Gastrocnemius medialis (tissue), 4 donors: ENCODE measurements at regions not wholly inside any gene's neighbourhood (a gene's known extent, or its start where the extent isn't known, plus 50 kb on each side); places are given as distances from the start of the nearest gene placed in this dataset.

Source experiments
- ATAC-seq, 2 donors: fragments of 150-250 bp; one replicate each; pipeline ENCODE4 v1.9.1; 2016
- DNase-seq, 2 donors: peaks; one replicate each; pipeline ENCODE4 v3.0.0-alpha.2; 2019
- H3K27ac ChIP-seq, 4 donors: fragments of 200-600 bp; sonication (generic); 1 replicate in 1 of 4; 2 replicates in 3 of 4; pipeline ENCODE4 v1.5.1; 2016 to 2018; ENCODE audit warnings: mild to moderate bottlenecking in 2 of 4, moderate library complexity in 1 of 4
- H3K27me3 ChIP-seq, 3 donors: fragments of 200-600 bp; sonication (generic) in 2 of 3; 1 replicate in 1 of 3; 2 replicates in 2 of 3; pipeline versions ENCODE4 v1.5.1 to v1.6.0; 2016 to 2019; ENCODE audit warnings: mild to moderate bottlenecking in 1 of 3, moderate library complexity in 1 of 3
- H3K36me3 ChIP-seq, 2 donors: fragments of 200-600 bp; sonication (generic) in 1 of 2; one replicate each; pipeline ENCODE4 v1.5.1; 2017 to 2018
- H3K4me1 ChIP-seq, 2 donors: fragments of 200-600 bp; sonication (generic) in 1 of 2; one replicate each; pipeline ENCODE4 v1.5.1; 2016 to 2017; ENCODE audit warnings: mild to moderate bottlenecking in 2 of 2
- H3K4me3 ChIP-seq, 4 donors: fragments of 200-600 bp; sonication (generic) in 3 of 4; 1 replicate in 1 of 4; 2 replicates in 3 of 4; pipeline ENCODE4 v1.5.1; 2016 to 2019; ENCODE audit warnings: mild to moderate bottlenecking in 2 of 4
- H3K9me3 ChIP-seq, 3 donors: fragments of 200-600 bp; sonication (generic) in 2 of 3; 1 replicate in 1 of 3; 2 replicates in 2 of 3; pipeline ENCODE4 v1.5.1; 2016 to 2019
- CTCF ChIP-seq, 5 experiments: fragments of 450-650 bp in 3 of 5; fragments of 200-600 bp in 2 of 5; sonication (generic) in 2 of 5; IDR thresholded peaks in 4 of 5; conservative IDR thresholded peaks in 1 of 5; 1 replicate in 4 of 5; 2 replicates in 1 of 5; pipeline ENCODE4 v1.5.1; 2016 to 2019; ENCODE audit warnings: antibody characterized with exemption in 5 of 5, mild to moderate bottlenecking in 3 of 5, moderate library complexity in 3 of 5
- POLR2A ChIP-seq, 2 donors: fragments of 450-650 bp; IDR thresholded peaks; one replicate each; pipeline ENCODE4 v1.6.1; 2017; ENCODE audit warnings: antibody characterized with exemption in 2 of 2, mild to moderate bottlenecking in 2 of 2, moderate library complexity in 2 of 2
- in situ Hi-C, 4 donors: fragments of 200-750 bp; cut with MboI; loops; one replicate each; pipeline versions ENCODE4 v1.15.0 to v1.8.0; 2017; ENCODE audit warnings: low sequenced_read_pairs in 4 of 4
- intact Hi-C: fragments of 100-400 bp; cut with DNase I; formaldehyde crosslinking; loops from one replicate; pipeline ENCODE4 v1.15.1; 2023; ENCODE audit warnings: low total_unique reads

GRCh38 chr22:49617866-49618676 lies 209.6 kb downstream of the BRD1 start:
- Histone ChIP-seq H3K27ac (no peak overlapping the region), H3K9me3 (no peaks in the 10 kb centered on the region), H3K36me3 (no peaks in the 10 kb centered on the region), H3K4me1 (no peaks in the 10 kb centered on the region), H3K4me3 (no peak overlapping the region), H3K27me3 (peaks cover 0 to 3% (median 0%) of the 10 kb centered on the region in 3 donors)
- no peak for DNase-seq
- no peak for TF ChIP-seq CTCF (IDR thresholded peaks at IDR 0.05 in 4 of 5, conservative IDR thresholded peaks at IDR 0.05 in 1 of 5)
- no peak for TF ChIP-seq POLR2A (IDR thresholded peaks at IDR 0.05)
- ATAC-seq = no peak
- intact Hi-C loops = no loop called here
- in situ Hi-C loops = no loop called here

- ATAC-seq (no peak), DNase-seq (no peak)
- H3K27me3 ChIP-seq = peaks cover 0 to 3% (median 0%) of the 10 kb centered on the region in 3 donors
- in situ Hi-C loops (no loop called here), intact Hi-C loops (no loop called here)
- no peak overlapping the region for H3K4me3 ChIP-seq
- no peaks in the 10 kb centered on the region for H3K36me3 ChIP-seq
- H3K4me1 ChIP-seq = no peaks in the 10 kb centered on the region
- H3K9me3 ChIP-seq = no peaks in the 10 kb centered on the region
- H3K27ac ChIP-seq = no peak overlapping the region
- TF ChIP-seq POLR2A (IDR thresholded peaks at IDR 0.05) (no peak), CTCF (IDR thresholded peaks at IDR 0.05 in 4 of 5, conservative IDR thresholded peaks at IDR 0.05 in 1 of 5) (no peak)
Measured at GRCh38 chr22:49617264-49617663, 210.4 kb downstream of the BRD1 start.

GRCh38 chr22:49616356-49617231 lies 211.1 kb downstream of the BRD1 start:
- no peak for TF ChIP-seq CTCF (IDR thresholded peaks at IDR 0.05 in 4 of 5, conservative IDR thresholded peaks at IDR 0.05 in 1 of 5)
- TF ChIP-seq POLR2A (IDR thresholded peaks at IDR 0.05) = no peak
- ATAC-seq = no peak
- in situ Hi-C loops (no loop called here), intact Hi-C loops (no loop called here)
- no peaks in the 10 kb centered on the region for H3K36me3 ChIP-seq
- no peak for DNase-seq
- H3K9me3 ChIP-seq = no peaks in the 10 kb centered on the region
- no peaks in the 10 kb centered on the region for H3K4me1 ChIP-seq
- H3K4me3 ChIP-seq = no peak overlapping the region
- no peak overlapping the region for H3K27ac ChIP-seq
- H3K27me3 ChIP-seq = peaks cover 0 to 3% (median 0%) of the 10 kb centered on the region in 3 donors

- TF ChIP-seq POLR2A (IDR thresholded peaks at IDR 0.05) = no peak
- TF ChIP-seq CTCF (IDR thresholded peaks at IDR 0.05 in 4 of 5, conservative IDR thresholded peaks at IDR 0.05 in 1 of 5) = no peak
- in situ Hi-C loops = no loop called here
- no peak overlapping the region for H3K27ac ChIP-seq
- H3K4me3 ChIP-seq = no peak overlapping the region
- no peaks in the 10 kb centered on the region for H3K4me1 ChIP-seq
- intact Hi-C loops = no loop called here
- no peaks in the 10 kb centered on the region for H3K36me3 ChIP-seq
- ATAC-seq (no peak), DNase-seq (no peak)
- no peaks in the 10 kb centered on the region for H3K9me3 ChIP-seq
- H3K27me3 ChIP-seq = peaks cover 0 to 3% (median 0%) of the 10 kb centered on the region in 3 donors
Measured at GRCh38 chr22:49614966-49615965, 212.4 kb downstream of the BRD1 start.
